NCI-H460 (cell line): ENCODE measurements at regions not wholly inside any gene's neighbourhood (a gene's known extent, or its start where the extent isn't known, plus 50 kb on each side); places are given as distances from the start of the nearest gene placed in this dataset.

ENCODE experiments used
- DNase-seq: peaks from one replicate; pipeline ENCODE4 v3.0.0-alpha.2; 2016; ENCODE audit warnings: low read depth; ENCODE audit errors: extremely low read depth

DNA sequence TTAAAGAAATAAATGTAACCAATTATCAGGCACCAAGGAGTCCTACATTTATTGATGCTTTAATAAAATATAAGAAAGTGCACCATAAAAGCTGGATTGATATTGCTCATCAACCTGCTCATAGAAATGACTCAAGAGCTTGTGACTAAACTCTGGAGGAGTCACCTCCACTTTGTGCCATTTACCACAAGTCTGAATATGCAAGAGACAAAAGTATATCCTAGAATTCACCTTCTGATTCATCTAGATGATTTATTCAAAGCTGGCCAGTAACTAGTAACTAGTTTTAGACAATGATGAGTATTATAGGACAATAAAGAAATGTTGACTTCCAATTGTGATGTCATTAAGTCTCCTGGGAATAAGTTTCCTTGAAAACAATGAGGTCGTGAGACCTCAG, 146.0 kb upstream of the SOX11 start:
- DNase-seq: no peak

DNA sequence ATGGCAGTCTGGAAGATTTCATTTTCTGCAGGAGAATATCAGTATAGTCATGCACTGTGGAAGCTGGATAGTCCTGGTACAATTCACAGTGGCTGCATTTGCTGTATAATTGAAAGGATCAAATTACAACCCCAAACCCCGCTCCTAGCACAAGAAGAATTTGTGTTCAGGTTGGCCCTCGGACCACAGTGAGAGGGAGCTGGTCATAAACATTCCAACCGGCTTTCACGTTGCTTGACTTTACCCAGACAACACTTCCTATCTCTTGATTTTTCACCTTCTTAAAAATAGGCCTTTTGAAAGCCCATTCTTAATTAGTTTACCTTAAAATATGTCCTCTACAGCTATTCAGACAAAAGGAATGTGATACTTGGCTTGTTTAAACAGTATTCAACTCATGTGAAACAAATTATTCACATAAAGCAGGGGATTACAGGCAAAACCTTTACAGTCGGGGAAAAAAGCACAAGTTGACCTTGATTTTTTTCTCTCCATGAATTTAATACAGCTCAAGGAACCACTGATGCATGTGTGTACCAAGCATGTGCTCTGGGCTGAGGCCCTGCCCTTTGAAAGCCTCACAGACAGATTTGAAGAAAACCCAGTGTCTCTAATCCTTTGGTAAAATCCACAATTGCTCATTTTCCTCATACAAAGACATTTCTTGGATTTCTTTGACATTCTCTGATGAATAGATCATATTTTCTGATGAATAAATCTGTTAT, 143.0 kb upstream of the SOX11 start:
- no peak for DNase-seq

DNA sequence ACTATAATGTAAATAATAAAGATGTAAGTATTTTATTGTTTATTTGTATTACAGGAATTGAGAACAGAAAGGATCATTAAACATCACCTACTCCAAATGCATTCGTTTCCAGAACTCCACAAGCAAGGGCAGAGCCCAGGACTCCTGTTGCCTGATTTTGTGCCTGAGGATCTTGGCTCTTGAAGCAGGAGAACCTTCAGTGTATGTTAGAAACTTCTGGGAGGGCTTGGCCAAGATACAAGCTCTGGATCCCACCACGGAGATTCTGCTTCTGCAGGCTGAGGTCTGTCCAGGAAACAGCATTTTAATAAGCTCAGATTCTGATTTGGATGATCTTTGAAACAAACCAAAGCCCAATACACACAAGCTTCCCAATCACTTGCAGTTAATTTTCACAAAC, 142.4 kb upstream of the SOX11 start:
- DNase-seq: no peak

DNA sequence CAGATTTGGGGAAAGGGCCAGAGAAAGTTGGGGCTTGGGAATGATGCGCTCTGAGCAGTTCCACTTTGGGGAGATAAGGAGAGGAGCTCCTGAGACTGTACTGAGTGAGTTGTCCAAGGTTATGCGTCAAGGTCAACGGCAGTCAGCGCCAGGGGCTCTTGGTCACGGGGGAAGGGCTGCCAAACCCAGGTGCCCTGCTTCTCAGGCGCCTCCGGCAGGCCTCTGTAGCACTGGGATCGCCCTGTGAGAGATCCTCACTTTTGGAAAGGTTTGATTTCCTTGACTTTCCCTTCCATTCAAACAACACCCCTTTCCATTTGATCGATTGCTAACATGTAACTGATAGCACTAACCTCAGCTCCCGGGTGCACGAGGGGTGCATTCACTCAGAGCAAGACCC, 136.5 kb upstream of the SOX11 start:
- DNase-seq: no peak

DNA sequence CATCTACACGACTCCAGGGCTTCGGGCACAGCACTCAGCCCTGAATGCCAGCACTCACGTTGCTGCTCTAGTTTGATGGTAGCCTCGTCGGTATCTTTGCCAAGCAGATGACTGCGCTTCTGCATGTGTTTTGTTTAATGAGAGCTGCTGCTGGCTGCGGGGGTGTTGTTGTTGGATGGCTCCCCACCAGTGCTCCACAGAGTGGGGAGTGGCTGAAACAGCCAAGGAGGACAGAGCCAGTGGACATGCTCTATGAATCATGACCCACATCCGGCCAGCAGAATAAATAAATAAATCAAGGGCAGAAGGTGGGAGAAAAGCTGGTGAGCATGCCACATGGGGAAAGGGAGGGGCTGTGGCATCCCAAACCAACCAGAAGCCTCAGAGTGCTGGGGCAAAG, 131.2 kb upstream of the SOX11 start:
- DNase-seq: no peak

DNA sequence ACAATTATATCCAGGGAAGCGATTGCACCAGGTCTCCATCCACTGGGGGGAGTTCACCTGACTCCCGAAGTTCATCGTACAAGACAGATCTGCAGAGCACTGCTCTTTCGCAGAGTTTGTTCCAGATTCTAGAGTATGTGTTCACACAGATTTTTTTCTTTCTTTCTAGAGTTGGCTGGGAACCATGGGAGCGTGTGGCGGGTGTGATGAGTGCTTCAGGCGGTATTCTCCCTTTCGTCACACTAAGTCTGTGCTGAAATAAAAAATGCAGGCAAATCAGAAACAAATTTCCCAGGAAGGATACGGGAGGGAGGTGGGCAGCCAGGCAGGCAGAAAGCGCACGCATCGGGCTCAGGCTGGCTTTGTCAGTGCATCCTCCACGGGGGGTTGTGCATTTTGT, 129.8 kb upstream of the SOX11 start:
- DNase-seq: no peak

DNA sequence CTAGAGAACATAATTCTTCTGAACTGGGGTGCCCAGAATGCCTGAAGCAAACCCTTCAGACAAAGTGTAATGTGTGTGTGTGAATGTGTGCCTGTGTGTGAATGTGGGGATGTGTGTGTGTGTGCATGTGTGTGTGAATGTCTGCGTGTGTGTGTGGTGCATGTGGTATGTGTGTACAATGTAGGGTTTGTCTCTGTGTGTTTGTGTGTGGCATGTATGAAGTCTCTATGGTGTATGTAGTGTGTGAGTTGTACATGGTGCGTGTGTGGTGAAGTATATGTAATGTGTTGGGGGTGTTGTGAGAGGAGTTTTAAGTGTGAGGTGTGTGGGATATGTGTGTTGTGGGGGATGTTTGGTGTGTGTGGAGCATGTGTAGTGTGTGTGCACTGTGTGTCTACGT, 129.3 kb upstream of the SOX11 start:
- DNase-seq: no peak

DNA sequence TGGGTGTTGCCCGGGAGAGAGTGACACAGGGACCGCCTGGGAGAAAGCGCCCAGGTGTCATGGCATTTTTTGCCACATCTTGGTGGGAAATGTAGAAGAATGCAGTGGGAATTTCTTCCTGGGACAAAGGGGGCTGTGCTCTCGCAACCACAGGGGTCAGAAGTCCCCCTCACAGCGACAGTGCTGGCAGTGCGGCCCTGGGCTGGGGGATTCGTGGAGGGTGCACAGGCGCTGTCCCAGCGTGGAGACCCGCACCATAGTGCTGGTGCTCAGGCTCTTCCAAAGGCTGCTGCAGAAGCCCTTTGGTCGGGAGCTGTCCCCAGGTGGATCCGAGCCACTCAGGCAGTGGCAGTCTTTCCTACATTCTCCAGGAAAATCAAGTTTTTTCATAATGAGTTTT, 128.8 kb upstream of the SOX11 start:
- no peak for DNase-seq

DNA sequence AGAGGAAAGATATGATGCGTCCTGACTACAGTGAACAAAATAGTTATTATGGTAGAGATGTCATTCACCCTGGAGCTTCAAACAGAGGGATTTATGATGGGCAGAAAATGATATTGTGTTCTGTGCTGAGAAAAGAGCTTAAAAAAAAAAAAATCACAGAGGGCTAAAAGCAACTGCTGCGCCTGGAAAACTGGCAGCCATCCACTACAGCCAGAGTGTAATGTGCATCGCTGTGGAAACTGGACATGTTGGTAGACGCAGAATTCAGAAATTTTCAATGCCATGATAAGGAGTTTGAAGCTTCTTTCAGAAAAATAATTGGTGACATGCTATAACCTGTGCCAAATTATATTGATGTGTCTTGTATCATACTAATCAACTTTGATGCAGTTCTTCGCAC, 122.9 kb upstream of the SOX11 start:
- no peak for DNase-seq

DNA sequence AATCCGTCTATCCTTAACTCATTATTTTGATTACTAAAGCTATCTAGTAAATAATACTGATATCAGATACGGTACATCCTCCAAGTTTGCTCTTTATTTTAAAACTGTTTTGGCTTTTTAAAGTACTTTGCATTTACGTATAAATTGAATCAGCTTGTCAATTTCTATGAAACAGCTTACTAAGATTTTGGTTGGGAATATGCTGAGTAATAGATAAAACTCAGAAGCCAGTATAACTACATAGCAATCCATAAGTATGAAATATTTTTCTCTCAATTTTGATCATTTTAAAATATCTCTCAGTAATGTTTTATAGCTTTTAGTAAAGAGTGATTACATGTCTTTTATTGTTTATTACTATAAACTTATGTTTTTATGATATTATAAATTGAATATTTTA, 116.2 kb upstream of the SOX11 start:
- no peak for DNase-seq

DNA sequence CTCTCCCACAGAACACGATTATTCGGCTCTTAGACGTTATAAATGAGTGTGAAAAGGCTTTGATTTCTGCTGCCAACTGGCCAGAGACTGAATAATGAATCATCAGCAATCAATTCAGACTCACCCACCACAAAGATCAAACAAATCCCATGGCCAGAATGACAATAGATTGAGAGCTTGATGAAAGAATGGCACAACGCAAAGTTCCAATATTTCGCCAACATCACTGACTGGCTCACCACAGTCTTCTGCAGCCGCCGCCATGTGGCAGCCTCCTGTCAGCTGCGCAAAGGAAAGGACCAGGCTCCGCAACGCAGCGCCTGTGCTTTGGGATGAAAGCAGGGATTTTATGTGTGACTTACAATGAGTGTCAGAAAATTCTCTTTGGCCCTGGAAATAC, 104.4 kb upstream of the SOX11 start:
- no peak for DNase-seq

DNA sequence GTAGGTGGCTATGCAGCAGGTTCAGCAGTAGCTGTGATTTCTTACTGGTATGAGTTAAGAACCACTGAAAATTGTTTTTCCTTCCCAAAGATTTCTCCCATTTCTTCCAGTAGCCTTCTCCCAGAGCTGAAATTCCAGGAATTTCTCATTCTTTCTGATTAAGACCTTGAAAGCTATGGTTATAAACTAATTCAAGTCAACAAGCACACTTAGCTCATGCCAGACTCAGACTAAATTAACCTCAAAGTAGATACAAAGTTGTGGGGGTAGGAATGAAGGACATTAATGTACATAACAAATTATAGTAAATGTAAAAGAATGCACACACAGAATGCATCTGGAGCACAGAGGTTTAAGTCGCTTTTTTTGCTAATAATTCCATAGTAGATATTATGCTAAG, 103.6 kb upstream of the SOX11 start:
- no peak for DNase-seq

DNA sequence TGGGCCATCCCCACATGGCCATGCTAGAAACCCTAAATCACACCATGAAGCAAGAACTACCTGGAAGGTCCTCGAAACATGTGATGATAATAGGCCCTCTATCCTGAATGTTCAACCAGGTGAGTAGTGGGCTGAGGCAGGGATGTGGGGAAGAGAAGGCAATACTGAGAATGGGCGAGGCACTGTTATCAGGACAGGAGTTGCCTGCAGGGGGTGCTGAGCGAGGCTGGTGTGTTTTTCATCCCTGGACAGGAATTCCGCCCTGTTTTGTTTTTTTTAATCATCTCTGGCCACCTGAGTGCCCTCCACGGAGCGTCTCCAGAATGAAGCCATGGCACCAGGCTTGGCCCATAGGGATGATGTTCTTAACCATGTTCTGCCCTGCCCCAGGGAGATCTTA, 103.0 kb upstream of the SOX11 start:
- no peak for DNase-seq

DNA sequence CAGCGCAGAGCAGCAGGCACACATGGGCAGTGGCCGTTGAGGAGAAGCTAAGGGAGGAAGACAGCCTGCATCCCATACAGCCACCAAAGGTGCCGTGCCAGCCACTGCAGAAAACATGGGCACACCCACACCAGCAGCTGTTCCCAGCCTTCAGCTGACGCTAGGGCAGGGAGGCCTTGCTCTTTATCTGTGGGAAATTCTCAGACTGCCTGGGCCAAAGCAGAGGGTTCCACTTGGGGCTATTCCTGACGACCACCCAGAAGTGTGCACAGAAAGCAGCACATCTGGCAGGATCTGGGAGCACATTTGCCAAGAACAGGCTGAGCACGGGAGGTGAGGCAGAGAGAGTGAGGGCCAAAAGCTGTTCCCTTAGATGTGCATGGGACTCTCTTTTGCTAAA, 101.3 kb upstream of the SOX11 start:
- no peak for DNase-seq

DNA sequence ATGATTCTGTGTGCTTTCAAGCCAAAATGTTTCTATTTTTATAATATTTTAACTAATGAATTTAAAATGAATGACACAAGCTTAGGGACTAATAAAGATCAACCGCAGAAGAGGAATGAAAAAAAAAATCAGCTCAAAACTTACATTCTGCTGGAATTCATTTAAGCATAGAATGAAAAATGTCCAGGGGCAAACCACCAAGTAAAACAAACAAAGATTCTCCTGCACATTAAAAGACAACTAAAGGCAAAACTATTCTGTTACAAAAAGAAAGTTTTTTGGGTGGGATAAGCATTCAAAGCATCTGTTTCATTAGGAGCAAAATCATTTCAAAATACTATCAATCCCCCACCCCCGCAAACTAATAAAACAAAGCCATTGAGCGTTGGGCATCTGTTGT, 99.3 kb upstream of the SOX11 start:
- no peak for DNase-seq

DNA sequence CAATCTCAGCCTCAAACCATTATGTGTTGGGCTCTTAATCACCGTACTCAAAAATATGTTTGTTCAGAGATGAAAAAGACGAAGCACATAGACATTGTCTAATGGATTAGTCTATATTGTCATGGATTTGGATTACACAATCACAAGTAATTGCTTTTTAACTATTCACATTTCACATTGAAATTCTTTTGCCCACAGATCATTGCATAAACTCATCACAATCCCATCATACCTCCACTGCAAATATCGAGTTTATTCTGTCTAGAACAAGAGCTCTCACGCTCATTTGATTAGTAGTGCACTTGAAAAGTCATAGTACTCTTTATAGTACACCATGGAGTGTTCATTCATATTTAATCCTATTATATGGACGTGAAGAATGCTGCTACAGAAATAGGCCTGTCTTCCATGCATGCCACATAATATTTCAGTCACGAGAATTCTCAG, 97.9 kb upstream of the SOX11 start:
- no peak for DNase-seq

DNA sequence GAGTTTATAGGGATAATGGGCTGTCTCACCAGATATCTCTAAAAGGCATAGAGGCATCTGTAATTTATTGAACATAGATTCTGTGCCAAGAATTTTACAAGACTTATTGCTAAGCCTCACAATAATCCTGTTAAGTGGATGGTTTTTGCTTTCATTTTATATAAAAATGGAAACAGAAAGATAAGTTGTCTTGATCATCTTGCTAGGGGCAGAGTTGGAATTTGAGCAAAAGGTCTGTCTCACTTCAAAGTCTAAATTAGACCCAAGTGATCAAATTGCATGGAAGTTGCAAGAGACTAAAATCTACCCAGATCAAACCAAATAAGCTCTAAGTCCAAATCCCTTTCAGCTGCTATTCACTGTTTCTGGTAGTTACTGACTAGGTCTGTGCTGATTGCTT, 95.3 kb upstream of the SOX11 start:
- DNase-seq: no peak

DNA sequence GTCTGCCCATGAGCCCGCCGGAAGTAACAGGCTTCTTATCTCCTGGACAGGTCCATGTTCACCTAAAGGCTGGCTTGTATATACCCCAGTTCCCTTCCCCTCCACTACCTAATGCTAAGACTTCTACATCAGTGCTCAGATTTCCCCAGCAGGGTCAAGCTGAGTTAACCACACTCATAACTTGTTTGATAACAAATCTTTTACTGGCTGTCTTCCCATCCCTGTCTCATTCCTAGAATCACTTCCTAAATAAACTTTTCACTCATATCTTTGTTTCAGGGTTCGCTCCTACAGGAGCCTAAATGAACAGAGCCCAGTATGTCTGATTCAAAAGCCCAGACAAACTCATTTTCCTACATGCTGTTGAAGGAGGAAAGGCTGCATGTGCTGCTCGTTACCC, 94.0 kb upstream of the SOX11 start:
- DNase-seq: no peak

DNA sequence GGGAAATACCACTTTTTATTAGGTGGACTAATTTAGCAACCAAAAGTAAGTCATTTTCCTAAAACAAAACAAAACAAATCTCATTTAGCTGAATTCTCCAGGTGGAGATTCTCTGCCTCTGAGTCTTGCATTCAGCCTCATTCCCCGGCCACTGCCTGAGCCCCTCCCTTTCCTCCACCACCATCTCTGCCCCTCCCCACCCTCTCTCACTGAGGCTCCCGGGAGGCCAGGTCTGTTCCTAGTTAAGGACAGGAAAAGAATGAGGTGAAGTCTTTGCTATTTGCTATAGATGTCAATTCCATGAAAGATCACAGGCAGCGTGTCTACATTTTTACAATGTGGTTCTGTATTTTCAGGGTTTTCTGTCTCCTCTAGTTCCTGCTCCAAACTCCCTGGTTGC, 83.0 kb upstream of the SOX11 start:
- DNase-seq: no peak

DNA sequence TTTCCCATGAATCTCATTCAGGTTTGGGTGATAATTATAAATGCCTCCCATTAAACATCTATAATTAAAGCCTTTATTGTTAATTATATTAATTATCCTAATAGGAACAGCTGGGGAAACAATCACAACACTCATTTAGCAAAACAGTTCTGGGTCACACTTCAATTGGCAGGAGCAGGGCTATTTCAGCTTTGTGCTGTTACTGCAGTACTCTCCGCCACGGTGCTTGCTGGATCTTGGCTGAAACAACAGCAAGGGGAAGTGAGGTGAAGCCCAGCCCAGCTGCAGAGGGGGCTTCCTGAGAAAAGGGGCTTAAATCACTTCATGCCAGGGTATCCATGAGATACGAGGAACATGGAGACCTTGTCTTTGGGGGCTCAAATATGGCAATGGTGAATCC, 79.5 kb upstream of the SOX11 start:
- no peak for DNase-seq

DNA sequence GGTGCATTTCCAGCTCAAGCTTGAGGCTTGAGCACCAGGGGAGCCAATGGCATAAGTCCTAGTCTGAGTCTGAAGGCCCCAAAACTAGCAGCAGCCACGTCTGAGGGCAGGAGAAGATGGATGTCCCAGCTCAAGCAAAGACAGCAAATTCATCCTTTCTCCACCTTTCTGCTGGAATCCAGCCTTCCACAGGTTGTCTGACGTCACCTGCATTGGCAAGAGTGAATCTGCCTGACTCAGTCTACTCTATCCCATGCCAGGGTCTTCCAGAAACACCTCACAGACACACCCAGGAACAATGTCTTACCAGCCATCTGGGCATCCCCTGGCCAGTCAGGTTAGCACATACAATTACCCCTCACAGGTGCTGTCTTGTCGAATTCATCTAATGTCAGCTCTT, 76.2 kb upstream of the SOX11 start:
- DNase-seq: no peak

DNA sequence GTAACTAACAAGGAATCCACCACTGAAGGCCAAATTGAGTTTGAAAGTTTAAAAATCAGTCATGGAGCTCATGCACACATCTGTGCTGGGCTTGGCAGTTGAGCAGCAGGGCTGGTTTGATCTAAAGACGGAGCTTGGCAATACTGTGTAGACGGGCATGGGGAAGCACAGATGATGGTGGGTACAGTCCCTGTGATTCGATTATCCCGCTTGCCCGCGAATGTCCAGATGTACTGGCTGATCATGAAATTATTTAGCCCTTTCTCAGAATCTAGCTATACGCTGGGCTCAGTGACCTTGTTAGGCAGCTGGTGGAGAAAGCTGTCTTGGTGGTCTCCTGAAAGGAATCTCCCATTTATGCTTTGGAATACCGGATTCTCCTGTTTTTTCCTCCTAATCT, 74.8 kb upstream of the SOX11 start:
- DNase-seq: no peak

DNA sequence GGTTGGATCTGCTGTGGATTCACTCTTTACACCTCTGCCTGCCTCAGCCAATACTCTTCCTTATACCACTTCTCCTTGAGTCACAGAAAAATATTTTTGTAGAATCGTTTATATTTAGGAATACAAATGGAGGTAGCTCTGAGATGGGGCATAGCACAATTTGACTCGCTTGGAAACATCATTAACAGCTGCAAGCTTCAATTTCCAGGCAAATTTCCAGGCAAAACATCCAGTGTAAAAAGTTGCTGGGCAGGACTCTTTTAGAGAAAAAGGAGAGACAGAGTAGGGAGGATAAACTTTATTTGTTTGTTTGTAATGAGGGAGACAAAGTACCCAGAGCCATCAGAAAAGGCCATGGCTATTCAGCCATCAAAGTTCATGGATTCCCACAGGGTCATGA, 74.4 kb upstream of the SOX11 start:
- DNase-seq: no peak
